ENCODE measurements at regions not wholly inside any gene's neighbourhood (a gene's known extent, or its start where the extent isn't known, plus 50 kb on each side); places are given as distances from the start of the nearest gene placed in this dataset.

DNA sequence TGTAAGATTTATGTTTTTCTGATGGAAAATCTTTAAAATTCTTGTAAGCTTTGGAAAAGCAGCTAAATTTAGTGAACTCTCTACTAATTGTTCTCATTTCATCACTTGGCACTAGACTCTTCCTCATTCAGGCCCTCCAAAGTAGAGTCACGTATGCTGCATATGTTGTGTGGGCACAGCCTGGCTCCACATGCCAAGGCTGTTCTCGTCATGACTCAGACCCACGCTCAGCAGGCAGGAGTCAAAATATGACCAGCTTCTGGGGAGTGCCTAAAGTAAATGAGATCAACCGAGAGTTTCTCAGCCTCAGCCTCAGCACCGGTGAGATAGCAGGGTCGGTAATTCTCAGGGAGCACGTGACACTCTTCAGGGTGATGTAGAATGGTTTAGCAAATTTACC, 1672.9 kb downstream of the REEP3 start:
- no peaks in the 10 kb centered on the region for H3K4me1 ChIP-seq (ENCODE audit: insufficient read depth, low read length, poor library complexity, severe bottlenecking)
- DNase-seq (ENCODE audit: low spot score), result no peak
- no peak for TF ChIP-seq EZH2 (IDR thresholded peaks at IDR 0.05; ENCODE audit: borderline replicate concordance, low read depth, low read length, poor library complexity, severe bottlenecking)
- TF ChIP-seq, protein P1, sequence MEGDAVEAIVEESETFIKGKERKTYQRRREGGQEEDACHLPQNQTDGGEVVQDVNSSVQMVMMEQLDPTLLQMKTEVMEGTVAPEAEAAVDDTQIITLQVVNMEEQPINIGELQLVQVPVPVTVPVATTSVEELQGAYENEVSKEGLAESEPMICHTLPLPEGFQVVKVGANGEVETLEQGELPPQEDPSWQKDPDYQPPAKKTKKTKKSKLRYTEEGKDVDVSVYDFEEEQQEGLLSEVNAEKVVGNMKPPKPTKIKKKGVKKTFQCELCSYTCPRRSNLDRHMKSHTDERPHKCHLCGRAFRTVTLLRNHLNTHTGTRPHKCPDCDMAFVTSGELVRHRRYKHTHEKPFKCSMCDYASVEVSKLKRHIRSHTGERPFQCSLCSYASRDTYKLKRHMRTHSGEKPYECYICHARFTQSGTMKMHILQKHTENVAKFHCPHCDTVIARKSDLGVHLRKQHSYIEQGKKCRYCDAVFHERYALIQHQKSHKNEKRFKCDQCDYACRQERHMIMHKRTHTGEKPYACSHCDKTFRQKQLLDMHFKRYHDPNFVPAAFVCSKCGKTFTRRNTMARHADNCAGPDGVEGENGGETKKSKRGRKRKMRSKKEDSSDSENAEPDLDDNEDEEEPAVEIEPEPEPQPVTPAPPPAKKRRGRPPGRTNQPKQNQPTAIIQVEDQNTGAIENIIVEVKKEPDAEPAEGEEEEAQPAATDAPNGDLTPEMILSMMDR (conservative IDR thresholded peaks at IDR 0.05; ENCODE audit: low read depth, low read length), result no peak
- no peak overlapping the region for H3K4me3 ChIP-seq (ENCODE audit: low read depth, low read length, poor library complexity, severe bottlenecking)
- H3K27ac ChIP-seq (ENCODE audit: low read depth, low read length, poor library complexity, severe bottlenecking), result no peak overlapping the region
- no peaks in the 10 kb centered on the region for H3K27me3 ChIP-seq (replicated peaks; ENCODE audit: insufficient read depth, low read depth, low read length, poor library complexity)
- H3K9me3 ChIP-seq (ENCODE audit: low read depth, low read length, poor library complexity, severe bottlenecking), result no peaks in the 10 kb centered on the region
- H3K36me3 ChIP-seq (ENCODE audit: insufficient read depth, low read length, poor library complexity, severe bottlenecking), result no peaks in the 10 kb centered on the region
- CTCF ChIA-PET, result no interaction called here
- no TSS peak for BruUV-seq (replicated peaks)
- intact Hi-C loops (cut with micrococcal nuclease; ENCODE audit: unreplicated experiment), result no loop called here
- POLR2A ChIA-PET (ENCODE audit: low non-redundant PET), result no interaction called here

GRCh38 chr10:65194555-65194954, 1673.4 kb downstream of the REEP3 start:
- CTCF ChIA-PET, result no interaction called here
- Histone ChIP-seq H3K27ac (ENCODE audit: low read depth, low read length, poor library complexity, severe bottlenecking) (no peak overlapping the region), H3K4me1 (ENCODE audit: insufficient read depth, low read length, poor library complexity, severe bottlenecking) (no peaks in the 10 kb centered on the region), H3K9me3 (ENCODE audit: low read depth, low read length, poor library complexity, severe bottlenecking) (no peaks in the 10 kb centered on the region), H3K4me3 (ENCODE audit: low read depth, low read length, poor library complexity, severe bottlenecking) (no peak overlapping the region), H3K27me3 (replicated peaks; ENCODE audit: insufficient read depth, low read depth, low read length, poor library complexity) (no peaks in the 10 kb centered on the region), H3K36me3 (ENCODE audit: insufficient read depth, low read length, poor library complexity, severe bottlenecking) (no peaks in the 10 kb centered on the region)
- TF ChIP-seq, protein P1 (conservative IDR thresholded peaks at IDR 0.05; ENCODE audit: low read depth, low read length), result no peak
- TF ChIP-seq EZH2 (IDR thresholded peaks at IDR 0.05; ENCODE audit: borderline replicate concordance, low read depth, low read length, poor library complexity, severe bottlenecking), result no peak
- POLR2A ChIA-PET (ENCODE audit: low non-redundant PET), result no interaction called here
- intact Hi-C loops (cut with micrococcal nuclease; ENCODE audit: unreplicated experiment), result no loop called here
- BruUV-seq (replicated peaks), result no TSS peak
- no peak for DNase-seq (ENCODE audit: low spot score)

DNA sequence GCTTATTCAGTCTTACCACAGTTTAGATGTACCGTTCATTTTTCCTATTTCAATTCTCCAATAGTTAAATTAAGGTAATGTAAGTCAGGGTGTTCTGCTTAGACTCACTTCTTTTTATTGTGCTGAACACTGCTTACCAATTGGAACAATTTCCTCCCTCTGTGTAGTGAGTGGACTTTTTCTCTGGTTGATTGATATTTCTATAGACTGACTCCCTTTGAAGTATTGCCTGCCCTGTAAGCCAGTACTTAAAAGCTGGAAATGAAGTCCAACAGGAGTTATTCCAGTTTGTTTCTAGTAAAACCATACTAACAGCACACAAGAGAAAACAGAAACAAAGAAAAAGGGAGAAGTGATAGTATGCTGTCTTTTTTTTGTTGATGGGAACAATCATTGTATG, 1674.9 kb downstream of the REEP3 start:
- no peak for DNase-seq (ENCODE audit: low spot score)
- Histone ChIP-seq H3K36me3 (ENCODE audit: insufficient read depth, low read length, poor library complexity, severe bottlenecking) (no peaks in the 10 kb centered on the region), H3K4me3 (ENCODE audit: low read depth, low read length, poor library complexity, severe bottlenecking) (no peak overlapping the region), H3K27ac (ENCODE audit: low read depth, low read length, poor library complexity, severe bottlenecking) (no peak overlapping the region), H3K27me3 (replicated peaks; ENCODE audit: insufficient read depth, low read depth, low read length, poor library complexity) (no peaks in the 10 kb centered on the region), H3K9me3 (ENCODE audit: low read depth, low read length, poor library complexity, severe bottlenecking) (no peaks in the 10 kb centered on the region), H3K4me1 (ENCODE audit: insufficient read depth, low read length, poor library complexity, severe bottlenecking) (no peaks in the 10 kb centered on the region)
- CTCF ChIA-PET, result no interaction called here
- intact Hi-C loops (cut with micrococcal nuclease; ENCODE audit: unreplicated experiment), result no loop called here
- TF ChIP-seq, protein P1 (conservative IDR thresholded peaks at IDR 0.05; ENCODE audit: low read depth, low read length), result no peak
- no peak for TF ChIP-seq EZH2 (IDR thresholded peaks at IDR 0.05; ENCODE audit: borderline replicate concordance, low read depth, low read length, poor library complexity, severe bottlenecking)
- POLR2A ChIA-PET (ENCODE audit: low non-redundant PET), result no interaction called here
- no TSS peak for BruUV-seq (replicated peaks)

Measured in A673 (cell line).